WTC11 (cell line): ENCODE measurements at regions not wholly inside any gene's neighbourhood (a gene's known extent, or its start where the extent isn't known, plus 50 kb on each side); places are given as distances from the start of the nearest gene placed in this dataset.

ENCODE experiments used
- ARID4B ChIP-seq: sonication (generic); formaldehyde crosslinking; IDR thresholded peaks from 2 replicates; pipeline ENCODE4 v1.8.0; 2023; ENCODE audit warnings: missing genetic modification reagents, mild to moderate bottlenecking, borderline replicate concordance
- CBFB ChIP-seq: sonication (generic); formaldehyde crosslinking; IDR thresholded peaks from 2 replicates; pipeline ENCODE4 v1.8.1; 2022; ENCODE audit warnings: mild to moderate bottlenecking, low read depth, missing genetic modification reagents
- CTCF ChIP-seq: fragments of 200-600 bp; IDR thresholded peaks from 2 replicates; pipeline ENCODE4 v1.8.0; 2022; ENCODE audit warnings: antibody characterized with exemption
- E2F4 ChIP-seq: sonication (generic); formaldehyde crosslinking; IDR thresholded peaks from 2 replicates; pipeline ENCODE4 v1.8.1; 2022; ENCODE audit warnings: low read depth, mild to moderate bottlenecking, moderate library complexity, missing genetic modification reagents, borderline replicate concordance
- ERG ChIP-seq: fragments of 250-450 bp; sonication (Bioruptor Pico); IDR thresholded peaks from 2 replicates; pipeline ENCODE4 v1.8.0; 2021; ENCODE audit warnings: mild to moderate bottlenecking
- ETV6 ChIP-seq: sonication (generic); formaldehyde crosslinking; IDR thresholded peaks from 2 replicates; pipeline ENCODE4 v1.8.1; 2022; ENCODE audit warnings: mild to moderate bottlenecking, missing genetic modification reagents
- GABPB1 ChIP-seq: sonication (generic); formaldehyde crosslinking; IDR thresholded peaks from 2 replicates; pipeline ENCODE4 v1.8.1; 2023; ENCODE audit warnings: mild to moderate bottlenecking, missing genetic modification reagents
- JUN ChIP-seq: sonication (generic); formaldehyde crosslinking; IDR thresholded peaks from 2 replicates; pipeline ENCODE4 v1.8.0; 2023; ENCODE audit warnings: mild to moderate bottlenecking, missing genetic modification reagents
- MLX ChIP-seq: sonication (generic); formaldehyde crosslinking; IDR thresholded peaks from 2 replicates; pipeline ENCODE4 v1.8.1; 2023; ENCODE audit warnings: mild to moderate bottlenecking, missing genetic modification reagents, moderate library complexity
- NR2C2 ChIP-seq: sonication (generic); formaldehyde crosslinking; IDR thresholded peaks from 2 replicates; pipeline ENCODE4 v1.8.0; 2022; ENCODE audit warnings: mild to moderate bottlenecking, missing genetic modification reagents
- PRDM15 ChIP-seq: sonication (generic); formaldehyde crosslinking; IDR thresholded peaks from 2 replicates; pipeline ENCODE4 v1.8.0; 2022; ENCODE audit warnings: missing genetic modification reagents
- ZNF512 ChIP-seq: sonication (generic); formaldehyde crosslinking; IDR thresholded peaks from 2 replicates; pipeline ENCODE4 v1.8.1; 2022; ENCODE audit warnings: missing genetic modification reagents, borderline replicate concordance

GRCh38 chr22:49380828-49381114, 446.9 kb downstream of the BRD1 start:
- no peak for TF ChIP-seq MLX (CRISPR knock-in tag)
- no peak for TF ChIP-seq CTCF
- no peak for TF ChIP-seq PRDM15 (CRISPR knock-in tag)
- no peak for TF ChIP-seq ARID4B
- no peak for TF ChIP-seq ETV6
- no peak for TF ChIP-seq NR2C2 (CRISPR knock-in tag)
- TF ChIP-seq JUN (CRISPR knock-in tag), result no peak
- no peak for TF ChIP-seq CBFB (CRISPR knock-in tag)
- no peak for TF ChIP-seq ZNF512 (CRISPR knock-in tag)
- TF ChIP-seq ERG (CRISPR knock-in tag), result no peak
- no peak for TF ChIP-seq E2F4 (CRISPR knock-in tag)
- TF ChIP-seq GABPB1, result no peak
